ENCODE measurements at regions not wholly inside any gene's neighbourhood (a gene's known extent, or its start where the extent isn't known, plus 50 kb on each side); places are given as distances from the start of the nearest gene placed in this dataset.
"Not testable (repeated sequence)": the region's sequence is repeated elsewhere in the genome, so short reads cannot be mapped to it uniquely, and the experiment has no call there.

DNA sequence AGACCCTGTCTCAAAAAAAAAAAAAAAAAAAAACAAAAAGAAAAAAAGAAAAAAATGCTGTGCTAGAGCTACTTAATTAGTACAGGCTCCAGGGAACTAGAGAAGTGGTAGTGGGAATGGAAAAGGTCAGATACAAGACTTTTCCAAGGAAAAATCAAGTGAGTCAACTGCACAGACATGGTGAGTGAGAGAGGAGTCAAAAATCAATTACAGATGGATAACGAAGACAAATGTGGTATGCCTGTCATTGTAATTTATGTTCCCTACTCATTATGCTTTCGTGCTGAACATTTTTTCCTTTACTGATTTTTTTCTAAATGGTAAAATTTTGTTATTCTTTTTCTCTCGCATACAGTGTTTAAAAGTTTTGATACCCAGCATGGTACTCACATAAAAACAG, 111.5 kb downstream of the MDH1 start:
- no peak overlapping the region for H3K4me3 ChIP-seq

DNA sequence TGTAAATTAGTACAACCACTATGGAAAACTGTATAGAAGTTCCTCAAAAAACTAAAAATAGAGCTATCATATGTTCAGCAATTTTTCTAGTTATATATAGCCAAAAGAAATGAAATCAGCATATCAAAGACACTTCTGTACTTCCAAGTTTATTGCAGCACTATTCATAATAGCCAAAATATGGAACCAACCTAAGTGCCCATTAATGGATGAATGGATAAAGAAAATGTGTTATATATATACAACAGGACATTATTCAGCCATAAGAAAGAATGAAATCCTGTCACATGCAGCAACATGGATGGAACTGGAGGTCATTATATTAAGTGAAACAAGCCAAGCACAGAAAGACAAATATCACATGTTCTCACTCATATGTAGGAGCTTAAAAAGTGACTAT, 112.6 kb downstream of the MDH1 start:
- DNase-seq (ENCODE audit: low read depth in 1 of 2, low spot score in 1 of 2): no peak

More for the DNA sequence above, 111.5 kb downstream of the MDH1 start:
- TF ChIP-seq, protein P1, sequence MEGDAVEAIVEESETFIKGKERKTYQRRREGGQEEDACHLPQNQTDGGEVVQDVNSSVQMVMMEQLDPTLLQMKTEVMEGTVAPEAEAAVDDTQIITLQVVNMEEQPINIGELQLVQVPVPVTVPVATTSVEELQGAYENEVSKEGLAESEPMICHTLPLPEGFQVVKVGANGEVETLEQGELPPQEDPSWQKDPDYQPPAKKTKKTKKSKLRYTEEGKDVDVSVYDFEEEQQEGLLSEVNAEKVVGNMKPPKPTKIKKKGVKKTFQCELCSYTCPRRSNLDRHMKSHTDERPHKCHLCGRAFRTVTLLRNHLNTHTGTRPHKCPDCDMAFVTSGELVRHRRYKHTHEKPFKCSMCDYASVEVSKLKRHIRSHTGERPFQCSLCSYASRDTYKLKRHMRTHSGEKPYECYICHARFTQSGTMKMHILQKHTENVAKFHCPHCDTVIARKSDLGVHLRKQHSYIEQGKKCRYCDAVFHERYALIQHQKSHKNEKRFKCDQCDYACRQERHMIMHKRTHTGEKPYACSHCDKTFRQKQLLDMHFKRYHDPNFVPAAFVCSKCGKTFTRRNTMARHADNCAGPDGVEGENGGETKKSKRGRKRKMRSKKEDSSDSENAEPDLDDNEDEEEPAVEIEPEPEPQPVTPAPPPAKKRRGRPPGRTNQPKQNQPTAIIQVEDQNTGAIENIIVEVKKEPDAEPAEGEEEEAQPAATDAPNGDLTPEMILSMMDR (IDR thresholded peaks at IDR 0.05; ENCODE audit: low read depth, low read length): no peak
- H3K4me1 ChIP-seq (ENCODE audit: low read depth): no peaks in the 10 kb centered on the region
- H3K36me3 ChIP-seq: no peaks in the 10 kb centered on the region
- no peak overlapping the region for H3K27ac ChIP-seq
- H3K27me3 ChIP-seq: no peaks in the 10 kb centered on the region
- DNase-seq (ENCODE audit: low read depth in 1 of 2, low spot score in 1 of 2): no peak
- no peaks in the 10 kb centered on the region for H3K9me3 ChIP-seq (ENCODE audit: low read depth)

DNA sequence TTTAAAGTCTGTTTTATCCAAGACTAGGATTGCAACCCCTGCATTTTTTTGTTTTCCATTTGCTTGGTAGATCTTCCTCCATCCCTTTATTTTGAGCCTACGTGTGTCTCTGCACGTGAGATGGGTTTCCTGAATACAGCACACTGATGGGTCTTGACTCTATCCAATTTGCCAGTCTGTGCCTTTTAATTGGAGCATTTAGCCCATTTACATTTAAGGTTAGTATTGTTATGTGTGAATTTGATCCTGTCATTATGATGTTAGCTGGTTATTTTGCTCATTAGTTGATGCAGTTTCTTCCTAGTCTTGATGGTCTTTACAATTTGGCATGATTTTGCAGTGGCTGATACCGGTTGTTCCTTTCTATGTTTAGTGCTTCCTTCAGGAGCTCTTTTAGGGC, 117.3 kb downstream of the MDH1 start:
- H3K9me3 ChIP-seq (ENCODE audit: low read depth); H3K36me3 ChIP-seq; H3K27me3 ChIP-seq; H3K4me3 ChIP-seq; DNase-seq (ENCODE audit: low read depth in 1 of 2, low spot score in 1 of 2); H3K4me1 ChIP-seq (ENCODE audit: low read depth); H3K27ac ChIP-seq: not testable (repeated sequence)

More for the DNA sequence above, 112.6 kb downstream of the MDH1 start:
- Histone ChIP-seq H3K36me3 (no peaks in the 10 kb centered on the region), H3K27ac (no peak overlapping the region), H3K9me3 (ENCODE audit: low read depth) (no peaks in the 10 kb centered on the region), H3K27me3 (no peaks in the 10 kb centered on the region), H3K4me1 (ENCODE audit: low read depth) (no peaks in the 10 kb centered on the region), H3K4me3 (no peak overlapping the region)
- TF ChIP-seq, protein P1 (IDR thresholded peaks at IDR 0.05; ENCODE audit: low read depth, low read length): no peak

DNA sequence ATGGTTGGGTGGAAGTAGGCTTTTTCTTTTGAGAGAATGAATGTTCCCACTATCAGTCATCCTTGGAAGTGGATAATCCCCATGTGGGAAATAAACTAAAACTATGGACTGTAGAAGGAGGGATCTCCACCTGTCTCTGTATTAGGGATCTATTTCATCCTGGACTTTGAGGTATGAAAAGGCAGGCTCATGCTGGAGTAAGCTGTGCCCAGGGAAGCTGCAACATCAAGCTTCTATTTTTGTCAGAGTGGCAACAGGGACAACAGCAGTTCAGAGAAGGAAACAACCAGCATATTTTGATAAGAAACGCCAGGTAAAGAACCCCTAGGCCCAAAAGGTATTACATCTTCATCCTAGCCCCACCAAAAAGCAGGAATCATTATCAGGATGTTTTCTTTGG, 122.0 kb downstream of the MDH1 start:
- H3K4me3 ChIP-seq: no peak overlapping the region
- no peak overlapping the region for H3K27ac ChIP-seq
- no peak for DNase-seq (ENCODE audit: low read depth in 1 of 2, low spot score in 1 of 2)
- H3K9me3 ChIP-seq (ENCODE audit: low read depth): no peaks in the 10 kb centered on the region
- peaks cover 10% of the 10 kb centered on the region for H3K4me1 ChIP-seq (ENCODE audit: low read depth)
- TF ChIP-seq, protein P1 (IDR thresholded peaks at IDR 0.05; ENCODE audit: low read depth, low read length): no peak
- H3K36me3 ChIP-seq: no peaks in the 10 kb centered on the region
- no peaks in the 10 kb centered on the region for H3K27me3 ChIP-seq

DNA sequence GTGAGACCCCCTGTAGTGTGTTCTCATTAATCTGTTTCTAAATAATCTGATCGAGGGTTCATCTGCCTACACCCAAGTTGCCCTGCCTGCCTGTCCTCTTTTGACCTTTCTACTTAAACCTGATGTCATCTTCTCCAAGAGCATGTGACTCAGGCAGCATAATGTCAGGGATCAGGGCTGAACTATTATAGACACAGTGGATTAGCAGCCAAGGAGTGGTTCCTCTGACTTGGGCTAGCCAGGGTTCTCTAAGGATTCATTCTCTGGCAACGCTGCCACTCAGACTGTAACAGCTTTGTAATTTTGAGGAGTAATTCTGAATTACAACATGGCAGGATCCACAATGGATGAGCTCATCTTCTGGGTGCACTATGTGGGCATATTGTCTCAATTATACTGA, 124.0 kb downstream of the MDH1 start:
- no peak overlapping the region for H3K27ac ChIP-seq
- no peaks in the 10 kb centered on the region for H3K9me3 ChIP-seq (ENCODE audit: low read depth)

DNA sequence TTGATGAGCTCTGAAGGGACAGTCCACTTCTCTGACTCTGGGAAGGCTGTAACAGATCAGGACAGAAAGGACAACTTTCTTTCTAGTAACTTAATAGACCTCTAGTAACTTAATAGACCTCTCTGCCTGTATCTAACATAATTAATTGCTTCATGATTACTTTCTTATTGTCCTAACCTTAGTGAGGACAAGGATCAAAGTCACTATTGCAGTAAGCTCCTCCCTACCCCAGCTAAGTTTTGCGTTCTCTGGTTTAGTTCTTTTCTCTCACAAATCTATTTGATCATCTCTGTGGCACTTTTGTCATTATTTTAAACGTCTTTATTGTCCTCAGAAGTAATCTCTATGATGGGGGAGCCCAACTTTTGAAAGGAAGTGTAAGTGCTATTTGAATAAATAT, 125.5 kb upstream of the UGP2 start:
- no peak for DNase-seq (ENCODE audit: low read depth in 1 of 2, low spot score in 1 of 2)
- TF ChIP-seq, protein P1 (IDR thresholded peaks at IDR 0.05; ENCODE audit: low read depth, low read length): no peak

More for the DNA sequence above, 124.0 kb downstream of the MDH1 start:
- no peak overlapping the region for H3K4me3 ChIP-seq
- no peaks in the 10 kb centered on the region for H3K27me3 ChIP-seq
- H3K36me3 ChIP-seq: no peaks in the 10 kb centered on the region
- TF ChIP-seq, protein P1 (IDR thresholded peaks at IDR 0.05; ENCODE audit: low read depth, low read length): no peak
- H3K4me1 ChIP-seq (ENCODE audit: low read depth): peaks cover 10% of the 10 kb centered on the region
- no peak for DNase-seq (ENCODE audit: low read depth in 1 of 2, low spot score in 1 of 2)

More for the DNA sequence above, 125.5 kb upstream of the UGP2 start:
- Histone ChIP-seq H3K27me3 (no peaks in the 10 kb centered on the region), H3K27ac (no peak overlapping the region), H3K4me3 (no peak overlapping the region), H3K4me1 (ENCODE audit: low read depth) (peaks cover 6% of the 10 kb centered on the region), H3K9me3 (ENCODE audit: low read depth) (no peaks in the 10 kb centered on the region), H3K36me3 (no peaks in the 10 kb centered on the region)

Data from cardiac muscle cell (in vitro differentiated cells and primary cell).